ENCODE measurements at regions not wholly inside any gene's neighbourhood (a gene's known extent, or its start where the extent isn't known, plus 50 kb on each side); places are given as distances from the start of the nearest gene placed in this dataset.
"Not testable (repeated sequence)": the region's sequence is repeated elsewhere in the genome, so short reads cannot be mapped to it uniquely, and the experiment has no call there.

DNA sequence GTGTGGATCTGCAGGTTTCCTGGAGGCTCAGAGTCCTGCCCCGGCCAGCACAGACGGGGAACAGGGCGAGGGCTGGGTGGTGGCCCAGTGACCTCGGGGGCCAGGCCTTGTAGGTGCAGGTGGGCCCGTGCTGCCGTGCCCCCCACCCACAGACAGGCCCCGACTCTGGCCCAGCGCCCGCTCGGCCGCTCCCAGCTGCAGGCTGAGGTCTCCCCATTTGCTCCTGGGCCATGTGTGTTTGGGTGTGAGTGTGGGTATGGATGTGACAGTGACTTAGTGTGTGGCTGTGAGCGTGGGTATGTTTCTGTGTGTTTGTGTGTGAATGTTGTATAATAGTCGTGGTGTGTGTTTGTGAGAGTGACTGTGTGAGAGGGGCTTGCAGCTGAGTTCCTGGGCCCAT is 173.8 kb downstream of the TMEM121 start:
- H3K4me1 ChIP-seq (ENCODE audit: control insufficient read depth, low read depth, low read length); H3K36me3 ChIP-seq (ENCODE audit: control insufficient read depth, low read depth, low read length); H3K4me3 ChIP-seq (ENCODE audit: low read length); H3K27me3 ChIP-seq (ENCODE audit: control insufficient read depth, insufficient read depth, low read length); H3K9ac ChIP-seq (ENCODE audit: low read length); H3K27ac ChIP-seq (ENCODE audit: low read length): not testable (repeated sequence)
- peaks cover 19% of the 10 kb centered on the region for H3K9me3 ChIP-seq (ENCODE audit: control insufficient read depth, low read depth, low read length)

DNA sequence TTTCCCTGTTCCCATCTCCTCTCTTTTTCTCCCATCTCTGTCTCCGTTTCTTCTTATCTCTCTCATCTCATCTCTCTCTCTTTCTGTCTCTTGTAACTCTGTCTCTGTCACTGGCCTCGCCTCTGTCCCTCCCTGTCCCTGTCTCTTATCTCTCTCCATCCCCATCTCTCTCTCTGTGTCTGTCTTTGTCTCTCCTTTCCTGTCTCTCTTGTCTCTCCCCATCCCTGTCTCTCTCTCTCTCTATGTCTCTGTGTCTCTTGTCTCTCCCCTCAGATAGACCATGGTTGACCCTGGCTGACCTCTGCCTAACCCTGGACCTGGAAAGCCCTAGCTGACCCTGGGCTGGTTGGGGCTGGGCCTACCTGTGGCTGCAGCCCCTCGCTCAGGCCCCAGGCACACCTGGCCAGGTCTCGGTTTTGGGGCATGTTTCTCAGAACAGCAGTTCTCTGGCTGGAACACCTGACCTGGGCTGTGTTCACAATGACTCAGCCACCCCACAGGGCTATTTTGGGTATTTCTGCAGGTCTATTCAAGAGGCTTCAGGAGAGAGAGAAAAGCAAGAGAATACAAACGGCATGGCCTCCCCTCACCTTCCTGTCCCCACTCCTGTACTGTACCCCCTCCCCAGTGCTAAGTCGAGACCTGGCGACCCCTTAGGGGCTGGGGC is 174.4 kb downstream of the TMEM121 start:
- no peaks in the 10 kb centered on the region for H3K27me3 ChIP-seq (ENCODE audit: control insufficient read depth, insufficient read depth, low read length)
- no peaks in the 10 kb centered on the region for H3K4me1 ChIP-seq (ENCODE audit: control insufficient read depth, low read depth, low read length)
- H3K27ac ChIP-seq (ENCODE audit: low read length), result no peak overlapping the region
- no peaks in the 10 kb centered on the region for H3K36me3 ChIP-seq (ENCODE audit: control insufficient read depth, low read depth, low read length)
- H3K9me3 ChIP-seq (ENCODE audit: control insufficient read depth, low read depth, low read length), result peaks cover 17% of the 10 kb centered on the region
- no peak overlapping the region for H3K4me3 ChIP-seq (ENCODE audit: low read length)
- H3K9ac ChIP-seq (ENCODE audit: low read length), result no peak overlapping the region

DNA sequence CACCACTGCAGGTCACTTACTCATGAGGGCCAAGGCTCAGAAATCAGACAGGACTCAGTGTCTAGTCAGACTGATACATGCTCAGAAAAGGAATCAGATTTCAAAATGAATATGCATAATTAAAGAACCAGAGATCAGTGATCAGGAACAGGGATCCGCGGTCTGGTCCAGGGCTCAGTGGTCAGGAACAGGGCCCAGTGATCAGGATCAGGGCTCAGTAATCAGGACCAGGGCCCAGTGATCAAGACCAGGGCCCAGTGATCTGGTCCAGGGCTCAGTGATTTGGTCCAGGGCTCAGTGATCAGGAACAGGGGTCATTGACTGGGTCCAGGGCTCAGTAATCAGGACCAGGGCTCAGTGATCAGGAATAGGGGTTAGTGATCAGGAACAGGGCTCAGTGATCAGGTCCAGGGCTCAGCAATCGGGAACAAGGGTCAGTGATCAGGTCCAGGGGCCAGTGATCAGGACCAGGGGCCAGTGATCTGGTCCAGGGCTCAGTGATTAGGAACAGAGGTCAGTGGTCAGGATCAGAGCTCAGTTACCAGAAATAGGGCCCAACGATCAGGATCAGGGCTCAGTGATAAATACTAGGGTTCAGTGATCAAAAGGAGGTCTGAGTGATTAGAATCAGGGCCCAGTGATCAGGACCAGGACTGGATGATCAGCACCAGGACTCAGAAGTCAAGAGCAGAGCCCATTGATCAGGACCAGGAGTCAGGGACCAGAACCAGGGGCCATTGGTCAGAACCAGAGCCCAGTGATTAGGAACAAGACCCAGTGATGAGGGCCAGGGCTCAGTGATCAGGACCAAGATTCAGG is 175.3 kb downstream of the TMEM121 start:
- peaks cover 17% of the 10 kb centered on the region for H3K9me3 ChIP-seq (ENCODE audit: control insufficient read depth, low read depth, low read length)
- H3K27me3 ChIP-seq (ENCODE audit: control insufficient read depth, insufficient read depth, low read length), result no peaks in the 10 kb centered on the region
- H3K4me1 ChIP-seq (ENCODE audit: control insufficient read depth, low read depth, low read length), result no peaks in the 10 kb centered on the region
- no peak overlapping the region for H3K9ac ChIP-seq (ENCODE audit: low read length)
- no peak overlapping the region for H3K27ac ChIP-seq (ENCODE audit: low read length)
- H3K4me3 ChIP-seq (ENCODE audit: low read length), result no peak overlapping the region
- H3K36me3 ChIP-seq (ENCODE audit: control insufficient read depth, low read depth, low read length), result no peaks in the 10 kb centered on the region

GRCh38 chr14:105702275-105702817 is 176.0 kb downstream of the TMEM121 start:
- Histone ChIP-seq H3K36me3 (ENCODE audit: control insufficient read depth, low read depth, low read length) (no peaks in the 10 kb centered on the region), H3K4me3 (ENCODE audit: low read length) (no peak overlapping the region), H3K9ac (ENCODE audit: low read length) (no peak overlapping the region), H3K9me3 (ENCODE audit: control insufficient read depth, low read depth, low read length) (peaks cover 17% of the 10 kb centered on the region), H3K27ac (ENCODE audit: low read length) (no peak overlapping the region), H3K4me1 (ENCODE audit: control insufficient read depth, low read depth, low read length) (no peaks in the 10 kb centered on the region), H3K27me3 (ENCODE audit: control insufficient read depth, insufficient read depth, low read length) (no peaks in the 10 kb centered on the region)

- not testable (repeated sequence) for H3K36me3 ChIP-seq (ENCODE audit: control insufficient read depth, low read depth, low read length); H3K4me1 ChIP-seq (ENCODE audit: control insufficient read depth, low read depth, low read length); H3K27ac ChIP-seq (ENCODE audit: low read length); H3K9ac ChIP-seq (ENCODE audit: low read length); H3K27me3 ChIP-seq (ENCODE audit: control insufficient read depth, insufficient read depth, low read length); H3K4me3 ChIP-seq (ENCODE audit: low read length)
- peaks cover 17% of the 10 kb centered on the region for H3K9me3 ChIP-seq (ENCODE audit: control insufficient read depth, low read depth, low read length)
Observed at GRCh38 chr14:105703044-105703665, 176.8 kb downstream of the TMEM121 start.

DNA sequence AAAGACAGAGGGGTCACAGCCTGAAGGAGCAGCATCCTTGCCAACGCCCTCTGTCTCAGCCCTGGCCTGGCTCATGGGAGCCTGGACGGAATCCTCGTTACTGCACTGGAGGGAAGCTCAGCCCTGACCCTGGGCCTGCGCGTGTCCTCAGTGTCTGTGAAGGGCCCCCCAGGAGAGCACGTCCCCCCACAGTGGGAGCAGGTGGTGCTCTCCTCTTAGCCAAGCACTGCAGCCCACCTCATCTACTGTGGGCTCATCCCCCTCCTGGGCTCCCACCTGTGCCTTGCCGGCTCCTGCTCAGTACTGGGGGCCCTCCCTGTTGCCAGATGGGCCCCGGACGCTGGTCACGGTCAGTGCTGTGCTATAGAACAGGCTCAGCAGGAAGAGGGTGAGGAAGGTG is 177.7 kb downstream of the TMEM121 start:
- not testable (repeated sequence) for H3K36me3 ChIP-seq (ENCODE audit: control insufficient read depth, low read depth, low read length); H3K27me3 ChIP-seq (ENCODE audit: control insufficient read depth, insufficient read depth, low read length)
- peaks cover 16% of the 10 kb centered on the region for H3K9me3 ChIP-seq (ENCODE audit: control insufficient read depth, low read depth, low read length)

GRCh38 chr14:105704492-105704891 is 178.1 kb downstream of the TMEM121 start:
- H3K27me3 ChIP-seq (ENCODE audit: control insufficient read depth, insufficient read depth, low read length); H3K4me3 ChIP-seq (ENCODE audit: low read length); H3K27ac ChIP-seq (ENCODE audit: low read length); H3K4me1 ChIP-seq (ENCODE audit: control insufficient read depth, low read depth, low read length); H3K36me3 ChIP-seq (ENCODE audit: control insufficient read depth, low read depth, low read length); H3K9ac ChIP-seq (ENCODE audit: low read length): not testable (repeated sequence)
- H3K9me3 ChIP-seq (ENCODE audit: control insufficient read depth, low read depth, low read length), result peaks cover 16% of the 10 kb centered on the region

More for the DNA sequence above, 177.7 kb downstream of the TMEM121 start:
- H3K27ac ChIP-seq (ENCODE audit: low read length); H3K4me3 ChIP-seq (ENCODE audit: low read length); H3K9ac ChIP-seq (ENCODE audit: low read length); H3K4me1 ChIP-seq (ENCODE audit: control insufficient read depth, low read depth, low read length): not testable (repeated sequence)

DNA sequence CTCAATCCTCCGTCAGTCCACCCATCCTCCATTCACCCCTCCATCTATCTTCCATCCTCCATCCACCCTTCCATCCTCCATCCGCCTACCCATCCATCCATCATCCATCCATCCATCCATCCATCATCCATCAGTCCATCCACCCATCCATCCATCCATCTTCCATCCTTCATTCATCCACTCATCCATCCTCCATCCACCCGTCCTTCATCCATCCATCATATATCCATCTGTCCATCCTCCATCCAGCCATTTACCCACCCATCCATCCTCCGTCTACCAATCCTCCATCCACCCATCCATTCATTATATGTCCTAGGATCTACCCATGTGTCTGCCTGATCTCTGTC is 179.1 kb downstream of the TMEM121 start:
- peaks cover 16% of the 10 kb centered on the region for H3K9me3 ChIP-seq (ENCODE audit: control insufficient read depth, low read depth, low read length)
- H3K36me3 ChIP-seq (ENCODE audit: control insufficient read depth, low read depth, low read length); H3K9ac ChIP-seq (ENCODE audit: low read length); H3K27me3 ChIP-seq (ENCODE audit: control insufficient read depth, insufficient read depth, low read length); H3K4me1 ChIP-seq (ENCODE audit: control insufficient read depth, low read depth, low read length); H3K27ac ChIP-seq (ENCODE audit: low read length); H3K4me3 ChIP-seq (ENCODE audit: low read length): not testable (repeated sequence)

DNA sequence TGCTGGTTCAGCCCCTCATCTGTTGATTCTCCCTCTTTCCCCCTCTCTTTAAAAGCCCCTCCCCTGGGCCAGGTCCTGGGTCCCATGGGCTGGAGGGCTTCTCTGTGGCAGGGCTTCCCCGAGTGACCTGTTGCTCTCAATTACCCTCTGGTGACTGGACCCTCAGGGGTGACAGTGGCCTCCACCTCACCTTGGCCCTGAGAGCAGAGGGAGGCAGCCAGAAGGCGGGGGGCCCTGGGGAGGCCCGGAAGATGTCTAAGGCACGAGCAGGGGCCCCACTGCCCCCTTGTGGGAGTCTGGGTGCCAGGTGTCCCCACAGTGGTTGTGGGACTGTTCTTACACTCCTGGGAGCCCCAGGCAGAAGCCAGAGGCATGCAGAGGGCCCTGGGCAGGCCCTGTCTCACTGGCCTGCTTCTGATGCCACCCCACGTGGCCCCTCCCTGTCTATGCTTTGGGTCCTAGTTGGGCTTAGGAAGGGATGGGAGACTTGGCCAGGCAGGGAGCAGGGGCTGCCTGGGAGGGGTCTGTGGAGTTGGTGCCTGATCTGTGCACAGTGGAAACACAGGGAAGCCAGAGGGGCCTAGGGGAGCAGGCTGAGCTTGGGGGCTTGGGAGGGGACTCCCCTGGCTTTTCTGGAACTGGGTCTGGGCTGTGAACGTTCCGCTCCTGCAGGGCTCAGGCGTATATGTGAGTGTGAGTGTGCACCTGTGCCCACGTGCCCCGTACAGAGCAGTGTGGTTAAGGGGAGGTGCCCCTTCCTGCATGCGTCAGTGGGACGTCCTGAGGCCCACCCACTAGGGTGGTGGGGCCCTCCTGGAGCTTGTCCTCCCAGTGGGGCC is 179.7 kb downstream of the TMEM121 start:
- not testable (repeated sequence) for H3K4me1 ChIP-seq (ENCODE audit: control insufficient read depth, low read depth, low read length); H3K4me3 ChIP-seq (ENCODE audit: low read length); H3K27ac ChIP-seq (ENCODE audit: low read length); H3K27me3 ChIP-seq (ENCODE audit: control insufficient read depth, insufficient read depth, low read length); H3K36me3 ChIP-seq (ENCODE audit: control insufficient read depth, low read depth, low read length); H3K9ac ChIP-seq (ENCODE audit: low read length)
- peaks cover 11% of the 10 kb centered on the region for H3K9me3 ChIP-seq (ENCODE audit: control insufficient read depth, low read depth, low read length)

GRCh38 chr14:105706701-105707019 is 180.3 kb downstream of the TMEM121 start:
- not testable (repeated sequence) for H3K9ac ChIP-seq (ENCODE audit: low read length); H3K27ac ChIP-seq (ENCODE audit: low read length); H3K4me3 ChIP-seq (ENCODE audit: low read length); H3K4me1 ChIP-seq (ENCODE audit: control insufficient read depth, low read depth, low read length); H3K36me3 ChIP-seq (ENCODE audit: control insufficient read depth, low read depth, low read length); H3K27me3 ChIP-seq (ENCODE audit: control insufficient read depth, insufficient read depth, low read length)
- peaks cover 11% of the 10 kb centered on the region for H3K9me3 ChIP-seq (ENCODE audit: control insufficient read depth, low read depth, low read length)

- not testable (repeated sequence) for H3K27me3 ChIP-seq (ENCODE audit: control insufficient read depth, insufficient read depth, low read length); H3K9ac ChIP-seq (ENCODE audit: low read length); H3K36me3 ChIP-seq (ENCODE audit: control insufficient read depth, low read depth, low read length); H3K4me1 ChIP-seq (ENCODE audit: control insufficient read depth, low read depth, low read length); H3K27ac ChIP-seq (ENCODE audit: low read length); H3K4me3 ChIP-seq (ENCODE audit: low read length)
- H3K9me3 ChIP-seq (ENCODE audit: control insufficient read depth, low read depth, low read length), result peaks cover 11% of the 10 kb centered on the region
Observed at GRCh38 chr14:105707099-105707498, 180.7 kb downstream of the TMEM121 start.
